ENCODE measurements at regions not wholly inside any gene's neighbourhood (a gene's known extent, or its start where the extent isn't known, plus 50 kb on each side); places are given as distances from the start of the nearest gene placed in this dataset.

GRCh38 chr4:85168234-85168834 lies 201.8 kb upstream of the WDFY3 start:
- DNase-seq: no peak
- no peaks in the 10 kb centered on the region for H3K9me3 ChIP-seq (replicated peaks in 1 of 3)
- no peaks in the 10 kb centered on the region for H3K27me3 ChIP-seq
- intact Hi-C loops (cut with DNase I): no loop called here
- TF ChIP-seq, protein P1, sequence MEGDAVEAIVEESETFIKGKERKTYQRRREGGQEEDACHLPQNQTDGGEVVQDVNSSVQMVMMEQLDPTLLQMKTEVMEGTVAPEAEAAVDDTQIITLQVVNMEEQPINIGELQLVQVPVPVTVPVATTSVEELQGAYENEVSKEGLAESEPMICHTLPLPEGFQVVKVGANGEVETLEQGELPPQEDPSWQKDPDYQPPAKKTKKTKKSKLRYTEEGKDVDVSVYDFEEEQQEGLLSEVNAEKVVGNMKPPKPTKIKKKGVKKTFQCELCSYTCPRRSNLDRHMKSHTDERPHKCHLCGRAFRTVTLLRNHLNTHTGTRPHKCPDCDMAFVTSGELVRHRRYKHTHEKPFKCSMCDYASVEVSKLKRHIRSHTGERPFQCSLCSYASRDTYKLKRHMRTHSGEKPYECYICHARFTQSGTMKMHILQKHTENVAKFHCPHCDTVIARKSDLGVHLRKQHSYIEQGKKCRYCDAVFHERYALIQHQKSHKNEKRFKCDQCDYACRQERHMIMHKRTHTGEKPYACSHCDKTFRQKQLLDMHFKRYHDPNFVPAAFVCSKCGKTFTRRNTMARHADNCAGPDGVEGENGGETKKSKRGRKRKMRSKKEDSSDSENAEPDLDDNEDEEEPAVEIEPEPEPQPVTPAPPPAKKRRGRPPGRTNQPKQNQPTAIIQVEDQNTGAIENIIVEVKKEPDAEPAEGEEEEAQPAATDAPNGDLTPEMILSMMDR (IDR thresholded peaks at IDR 0.05): no peak
- TF ChIP-seq POLR2A (IDR thresholded peaks at IDR 0.05): no peak
- no peaks in the 10 kb centered on the region for H3K4me1 ChIP-seq (replicated peaks in 1 of 2)
- no peaks in the 10 kb centered on the region for H3K36me3 ChIP-seq (replicated peaks in 1 of 2)
- no peak overlapping the region for H3K27ac ChIP-seq
- H3K4me3 ChIP-seq: no peak overlapping the region

DNA sequence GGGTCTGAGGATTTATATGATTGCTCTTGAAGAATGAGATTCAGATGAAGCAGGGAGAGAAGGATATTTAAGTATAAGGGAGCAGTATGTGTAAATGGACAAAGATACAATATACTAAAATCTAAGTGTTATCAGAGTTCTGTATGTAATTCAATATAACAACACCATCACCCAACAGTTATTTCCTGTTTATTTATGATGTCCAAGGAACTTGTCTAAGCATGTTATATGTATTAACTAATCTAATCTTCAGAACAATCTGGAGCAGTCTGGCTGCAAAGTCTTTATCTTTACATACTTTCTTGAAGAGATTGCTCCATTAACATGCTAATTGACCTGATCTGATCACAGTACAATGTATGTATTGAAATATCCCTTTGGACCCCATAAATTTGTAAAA lies 203.8 kb upstream of the WDFY3 start:
- no peak overlapping the region for H3K27ac ChIP-seq
- intact Hi-C loops (cut with DNase I): no loop called here
- no peaks in the 10 kb centered on the region for H3K4me1 ChIP-seq (replicated peaks in 1 of 2)
- no peaks in the 10 kb centered on the region for H3K27me3 ChIP-seq
- H3K36me3 ChIP-seq (replicated peaks in 1 of 2): no peaks in the 10 kb centered on the region
- TF ChIP-seq POLR2A (IDR thresholded peaks at IDR 0.05): no peak
- TF ChIP-seq, protein P1 (IDR thresholded peaks at IDR 0.05): no peak
- no peak overlapping the region for H3K4me3 ChIP-seq
- no peaks in the 10 kb centered on the region for H3K9me3 ChIP-seq (replicated peaks in 1 of 3)
- no peak for DNase-seq

DNA sequence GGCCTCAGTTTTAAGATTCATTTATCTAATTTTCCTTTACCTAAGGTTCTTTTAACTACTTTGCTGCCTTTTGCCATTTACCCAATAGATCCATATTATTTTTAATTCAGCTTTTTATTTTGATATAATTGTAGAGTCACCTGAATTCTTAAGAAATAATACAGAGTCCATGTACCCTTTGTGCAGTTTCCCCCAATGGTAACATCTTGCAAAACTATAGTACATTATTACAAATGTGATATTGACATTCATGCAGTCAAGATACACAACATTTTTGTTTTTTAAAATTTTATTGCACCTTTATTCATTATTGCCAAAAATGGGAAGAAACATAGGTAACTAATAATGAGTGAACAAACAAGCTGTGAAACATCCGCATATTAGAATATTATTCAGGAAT lies 208.7 kb upstream of the WDFY3 start:
- TF ChIP-seq POLR2A (IDR thresholded peaks at IDR 0.05): no peak
- TF ChIP-seq, protein P1 (IDR thresholded peaks at IDR 0.05): no peak
- 39 to 89% (median 64%) methylated on average over 1 of the region's 1 CpG for WGBS, 4 donors
- H3K36me3 ChIP-seq (replicated peaks in 1 of 2): no peaks in the 10 kb centered on the region

DNA sequence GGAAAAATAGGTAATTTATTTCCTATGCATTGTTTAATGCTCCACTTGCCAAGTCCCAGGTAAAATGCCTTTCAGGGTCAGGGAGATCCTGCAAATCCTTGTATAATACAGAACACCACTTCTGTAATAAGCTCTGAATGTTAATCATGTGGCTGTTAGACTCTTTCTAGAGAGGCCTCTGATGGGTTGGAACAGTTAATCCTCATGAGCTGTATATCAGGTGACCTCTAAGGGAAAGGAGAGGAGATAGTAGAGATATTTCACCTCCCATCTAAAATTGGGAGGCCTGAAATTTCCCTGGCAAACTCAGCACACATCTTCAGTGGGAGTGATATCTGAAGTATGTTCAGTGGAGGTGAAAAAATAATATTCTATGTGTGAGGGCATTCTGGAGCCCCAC lies 210.6 kb upstream of the WDFY3 start:
- TF ChIP-seq, protein P1 (IDR thresholded peaks at IDR 0.05): no peak
- no peak for TF ChIP-seq POLR2A (IDR thresholded peaks at IDR 0.05)
- Histone ChIP-seq H3K27me3 (no peaks in the 10 kb centered on the region), H3K4me1 (replicated peaks in 1 of 2) (no peaks in the 10 kb centered on the region), H3K9me3 (replicated peaks in 1 of 3) (no peaks in the 10 kb centered on the region), H3K4me3 (no peak overlapping the region), H3K27ac (no peak overlapping the region), H3K36me3 (replicated peaks in 1 of 2) (no peaks in the 10 kb centered on the region)
- intact Hi-C loops (cut with DNase I): no loop called here
- DNase-seq: no peak

More for the DNA sequence above, 208.7 kb upstream of the WDFY3 start:
- Histone ChIP-seq H3K27me3 (no peaks in the 10 kb centered on the region), H3K4me1 (replicated peaks in 1 of 2) (no peaks in the 10 kb centered on the region), H3K4me3 (no peak overlapping the region), H3K27ac (no peak overlapping the region), H3K9me3 (replicated peaks in 1 of 3) (no peaks in the 10 kb centered on the region)
- intact Hi-C loops (cut with DNase I): no loop called here
- DNase-seq: no peak
